ENCODE measurements at regions not wholly inside any gene's neighbourhood (a gene's known extent, or its start where the extent isn't known, plus 50 kb on each side); places are given as distances from the start of the nearest gene placed in this dataset.

GRCh38 chr13:37501187-37501586 lies 97.4 kb downstream of the POSTN start:
- Histone ChIP-seq H3F3A (ENCODE audit: control insufficient read depth, insufficient read depth) (no peaks in the 10 kb centered on the region), H3K4me3 (ENCODE audit: low read length) (no peak overlapping the region), H3K9me3 (ENCODE audit: control insufficient read depth, insufficient read depth, low read length) (no peaks in the 10 kb centered on the region), H3K4me2 (ENCODE audit: low read length) (no peak overlapping the region), H4K20me1 (ENCODE audit: control insufficient read depth, insufficient read depth, low read depth, low read length) (no peaks in the 10 kb centered on the region), H3K27me3 (ENCODE audit: control insufficient read depth, low read length) (no peaks in the 10 kb centered on the region), H3K9me2 (replicated peaks; ENCODE audit: control insufficient read depth, low read length) (no peaks in the 10 kb centered on the region), H3K79me2 (ENCODE audit: control insufficient read depth, low read length) (no peaks in the 10 kb centered on the region), H3K4me1 (ENCODE audit: control insufficient read depth, low read length) (no peaks in the 10 kb centered on the region), H3K36me3 (ENCODE audit: control insufficient read depth, low read length) (no peaks in the 10 kb centered on the region), H3K27ac (ENCODE audit: low read depth, low read length) (no peak overlapping the region)
- TF ChIP-seq EZH2phosphoT487 (IDR thresholded peaks at IDR 0.05; ENCODE audit: borderline replicate concordance, low read length) (no peak), CTCF (IDR thresholded peaks at IDR 0.05; ENCODE audit: low read depth, low read length, poor library complexity, severe bottlenecking) (no peak)

- Histone ChIP-seq H3K4me3 (ENCODE audit: low read length) (no peak overlapping the region), H3K4me1 (ENCODE audit: control insufficient read depth, low read length) (no peaks in the 10 kb centered on the region), H4K20me1 (ENCODE audit: control insufficient read depth, insufficient read depth, low read depth, low read length) (no peaks in the 10 kb centered on the region), H3F3A (ENCODE audit: control insufficient read depth, insufficient read depth) (no peaks in the 10 kb centered on the region), H3K27me3 (ENCODE audit: control insufficient read depth, low read length) (no peaks in the 10 kb centered on the region), H3K36me3 (ENCODE audit: control insufficient read depth, low read length) (no peaks in the 10 kb centered on the region), H3K27ac (ENCODE audit: low read depth, low read length) (no peak overlapping the region), H3K9me2 (replicated peaks; ENCODE audit: control insufficient read depth, low read length) (no peaks in the 10 kb centered on the region), H3K9me3 (ENCODE audit: control insufficient read depth, insufficient read depth, low read length) (no peaks in the 10 kb centered on the region), H3K4me2 (ENCODE audit: low read length) (no peak overlapping the region), H3K79me2 (ENCODE audit: control insufficient read depth, low read length) (no peaks in the 10 kb centered on the region)
- TF ChIP-seq CTCF (IDR thresholded peaks at IDR 0.05; ENCODE audit: low read depth, low read length, poor library complexity, severe bottlenecking) (no peak), EZH2phosphoT487 (IDR thresholded peaks at IDR 0.05; ENCODE audit: borderline replicate concordance, low read length) (no peak)
Measured at GRCh38 chr13:37495046-37495445, 103.5 kb downstream of the POSTN start.

GRCh38 chr13:37493775-37494174 lies 104.8 kb downstream of the POSTN start:
- H3K9me2 ChIP-seq (replicated peaks; ENCODE audit: control insufficient read depth, low read length), result no peaks in the 10 kb centered on the region
- H3K4me3 ChIP-seq (ENCODE audit: low read length), result no peak overlapping the region
- no peak overlapping the region for H3K4me2 ChIP-seq (ENCODE audit: low read length)
- no peak overlapping the region for H3K27ac ChIP-seq (ENCODE audit: low read depth, low read length)
- no peaks in the 10 kb centered on the region for H3K79me2 ChIP-seq (ENCODE audit: control insufficient read depth, low read length)
- H3K27me3 ChIP-seq (ENCODE audit: control insufficient read depth, low read length), result no peaks in the 10 kb centered on the region
- TF ChIP-seq CTCF (IDR thresholded peaks at IDR 0.05; ENCODE audit: low read depth, low read length, poor library complexity, severe bottlenecking) (no peak), EZH2phosphoT487 (IDR thresholded peaks at IDR 0.05; ENCODE audit: borderline replicate concordance, low read length) (no peak)
- H3K9me3 ChIP-seq (ENCODE audit: control insufficient read depth, insufficient read depth, low read length), result no peaks in the 10 kb centered on the region
- no peaks in the 10 kb centered on the region for H4K20me1 ChIP-seq (ENCODE audit: control insufficient read depth, insufficient read depth, low read depth, low read length)
- H3K36me3 ChIP-seq (ENCODE audit: control insufficient read depth, low read length), result no peaks in the 10 kb centered on the region
- H3F3A ChIP-seq (ENCODE audit: control insufficient read depth, insufficient read depth), result no peaks in the 10 kb centered on the region
- H3K4me1 ChIP-seq (ENCODE audit: control insufficient read depth, low read length), result no peaks in the 10 kb centered on the region

Data from DOHH2 (cell line).